ENCODE measurements at regions not wholly inside any gene's neighbourhood (a gene's known extent, or its start where the extent isn't known, plus 50 kb on each side); places are given as distances from the start of the nearest gene placed in this dataset.

GRCh38 chr7:65230231-65230630 lies 143.4 kb upstream of the ZNF92 start:
- Mint-ChIP-seq H3K4me1 (peaks cover 20% of the 10 kb centered on the region), H3K9me3 (peaks cover 3% of the 10 kb centered on the region; the same call in 1 of the 2 replicates), H3K4me3 (no peak overlapping the region), H3K27me3 (ENCODE audit: low read depth) (no peaks in the 10 kb centered on the region; the same call in 1 of the 2 replicates), H3K36me3 (no peaks in the 10 kb centered on the region), H3K27ac (no peak overlapping the region)
- ATAC-seq = no peak
- POLR2A ChIA-PET = no interaction called here
- TF ChIP-seq, protein P1, sequence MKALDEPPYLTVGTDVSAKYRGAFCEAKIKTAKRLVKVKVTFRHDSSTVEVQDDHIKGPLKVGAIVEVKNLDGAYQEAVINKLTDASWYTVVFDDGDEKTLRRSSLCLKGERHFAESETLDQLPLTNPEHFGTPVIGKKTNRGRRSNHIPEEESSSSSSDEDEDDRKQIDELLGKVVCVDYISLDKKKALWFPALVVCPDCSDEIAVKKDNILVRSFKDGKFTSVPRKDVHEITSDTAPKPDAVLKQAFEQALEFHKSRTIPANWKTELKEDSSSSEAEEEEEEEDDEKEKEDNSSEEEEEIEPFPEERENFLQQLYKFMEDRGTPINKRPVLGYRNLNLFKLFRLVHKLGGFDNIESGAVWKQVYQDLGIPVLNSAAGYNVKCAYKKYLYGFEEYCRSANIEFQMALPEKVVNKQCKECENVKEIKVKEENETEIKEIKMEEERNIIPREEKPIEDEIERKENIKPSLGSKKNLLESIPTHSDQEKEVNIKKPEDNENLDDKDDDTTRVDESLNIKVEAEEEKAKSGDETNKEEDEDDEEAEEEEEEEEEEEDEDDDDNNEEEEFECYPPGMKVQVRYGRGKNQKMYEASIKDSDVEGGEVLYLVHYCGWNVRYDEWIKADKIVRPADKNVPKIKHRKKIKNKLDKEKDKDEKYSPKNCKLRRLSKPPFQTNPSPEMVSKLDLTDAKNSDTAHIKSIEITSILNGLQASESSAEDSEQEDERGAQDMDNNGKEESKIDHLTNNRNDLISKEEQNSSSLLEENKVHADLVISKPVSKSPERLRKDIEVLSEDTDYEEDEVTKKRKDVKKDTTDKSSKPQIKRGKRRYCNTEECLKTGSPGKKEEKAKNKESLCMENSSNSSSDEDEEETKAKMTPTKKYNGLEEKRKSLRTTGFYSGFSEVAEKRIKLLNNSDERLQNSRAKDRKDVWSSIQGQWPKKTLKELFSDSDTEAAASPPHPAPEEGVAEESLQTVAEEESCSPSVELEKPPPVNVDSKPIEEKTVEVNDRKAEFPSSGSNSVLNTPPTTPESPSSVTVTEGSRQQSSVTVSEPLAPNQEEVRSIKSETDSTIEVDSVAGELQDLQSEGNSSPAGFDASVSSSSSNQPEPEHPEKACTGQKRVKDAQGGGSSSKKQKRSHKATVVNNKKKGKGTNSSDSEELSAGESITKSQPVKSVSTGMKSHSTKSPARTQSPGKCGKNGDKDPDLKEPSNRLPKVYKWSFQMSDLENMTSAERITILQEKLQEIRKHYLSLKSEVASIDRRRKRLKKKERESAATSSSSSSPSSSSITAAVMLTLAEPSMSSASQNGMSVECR (CRISPR knock-in tag; IDR thresholded peaks at IDR 0.05; ENCODE audit: borderline replicate concordance) = no peak
- TF ChIP-seq CBFB (CRISPR knock-in tag; IDR thresholded peaks at IDR 0.05; ENCODE audit: low read depth) = no peak
- TF ChIP-seq, protein P2, sequence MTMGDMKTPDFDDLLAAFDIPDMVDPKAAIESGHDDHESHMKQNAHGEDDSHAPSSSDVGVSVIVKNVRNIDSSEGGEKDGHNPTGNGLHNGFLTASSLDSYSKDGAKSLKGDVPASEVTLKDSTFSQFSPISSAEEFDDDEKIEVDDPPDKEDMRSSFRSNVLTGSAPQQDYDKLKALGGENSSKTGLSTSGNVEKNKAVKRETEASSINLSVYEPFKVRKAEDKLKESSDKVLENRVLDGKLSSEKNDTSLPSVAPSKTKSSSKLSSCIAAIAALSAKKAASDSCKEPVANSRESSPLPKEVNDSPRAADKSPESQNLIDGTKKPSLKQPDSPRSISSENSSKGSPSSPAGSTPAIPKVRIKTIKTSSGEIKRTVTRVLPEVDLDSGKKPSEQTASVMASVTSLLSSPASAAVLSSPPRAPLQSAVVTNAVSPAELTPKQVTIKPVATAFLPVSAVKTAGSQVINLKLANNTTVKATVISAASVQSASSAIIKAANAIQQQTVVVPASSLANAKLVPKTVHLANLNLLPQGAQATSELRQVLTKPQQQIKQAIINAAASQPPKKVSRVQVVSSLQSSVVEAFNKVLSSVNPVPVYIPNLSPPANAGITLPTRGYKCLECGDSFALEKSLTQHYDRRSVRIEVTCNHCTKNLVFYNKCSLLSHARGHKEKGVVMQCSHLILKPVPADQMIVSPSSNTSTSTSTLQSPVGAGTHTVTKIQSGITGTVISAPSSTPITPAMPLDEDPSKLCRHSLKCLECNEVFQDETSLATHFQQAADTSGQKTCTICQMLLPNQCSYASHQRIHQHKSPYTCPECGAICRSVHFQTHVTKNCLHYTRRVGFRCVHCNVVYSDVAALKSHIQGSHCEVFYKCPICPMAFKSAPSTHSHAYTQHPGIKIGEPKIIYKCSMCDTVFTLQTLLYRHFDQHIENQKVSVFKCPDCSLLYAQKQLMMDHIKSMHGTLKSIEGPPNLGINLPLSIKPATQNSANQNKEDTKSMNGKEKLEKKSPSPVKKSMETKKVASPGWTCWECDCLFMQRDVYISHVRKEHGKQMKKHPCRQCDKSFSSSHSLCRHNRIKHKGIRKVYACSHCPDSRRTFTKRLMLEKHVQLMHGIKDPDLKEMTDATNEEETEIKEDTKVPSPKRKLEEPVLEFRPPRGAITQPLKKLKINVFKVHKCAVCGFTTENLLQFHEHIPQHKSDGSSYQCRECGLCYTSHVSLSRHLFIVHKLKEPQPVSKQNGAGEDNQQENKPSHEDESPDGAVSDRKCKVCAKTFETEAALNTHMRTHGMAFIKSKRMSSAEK (CRISPR knock-in tag; IDR thresholded peaks at IDR 0.05; ENCODE audit: borderline replicate concordance) = no peak
- TF ChIP-seq ELF4 (CRISPR knock-in tag; IDR thresholded peaks at IDR 0.05; ENCODE audit: low read depth) = no peak
- no peak for TF ChIP-seq ESRRA (CRISPR knock-in tag; IDR thresholded peaks at IDR 0.05; ENCODE audit: borderline replicate concordance)
- TF ChIP-seq, protein P3, sequence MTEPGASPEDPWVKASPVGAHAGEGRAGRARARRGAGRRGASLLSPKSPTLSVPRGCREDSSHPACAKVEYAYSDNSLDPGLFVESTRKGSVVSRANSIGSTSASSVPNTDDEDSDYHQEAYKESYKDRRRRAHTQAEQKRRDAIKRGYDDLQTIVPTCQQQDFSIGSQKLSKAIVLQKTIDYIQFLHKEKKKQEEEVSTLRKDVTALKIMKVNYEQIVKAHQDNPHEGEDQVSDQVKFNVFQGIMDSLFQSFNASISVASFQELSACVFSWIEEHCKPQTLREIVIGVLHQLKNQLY (CRISPR knock-in tag; IDR thresholded peaks at IDR 0.05) = no peak
- TF ChIP-seq NR2C2 (CRISPR knock-in tag; IDR thresholded peaks at IDR 0.05) = no peak
- no peak for TF ChIP-seq GTF2I (CRISPR knock-in tag; conservative IDR thresholded peaks at IDR 0.05)
- no peak for TF ChIP-seq SP1 (CRISPR knock-in tag; conservative IDR thresholded peaks at IDR 0.05)
- TF ChIP-seq, protein P4, sequence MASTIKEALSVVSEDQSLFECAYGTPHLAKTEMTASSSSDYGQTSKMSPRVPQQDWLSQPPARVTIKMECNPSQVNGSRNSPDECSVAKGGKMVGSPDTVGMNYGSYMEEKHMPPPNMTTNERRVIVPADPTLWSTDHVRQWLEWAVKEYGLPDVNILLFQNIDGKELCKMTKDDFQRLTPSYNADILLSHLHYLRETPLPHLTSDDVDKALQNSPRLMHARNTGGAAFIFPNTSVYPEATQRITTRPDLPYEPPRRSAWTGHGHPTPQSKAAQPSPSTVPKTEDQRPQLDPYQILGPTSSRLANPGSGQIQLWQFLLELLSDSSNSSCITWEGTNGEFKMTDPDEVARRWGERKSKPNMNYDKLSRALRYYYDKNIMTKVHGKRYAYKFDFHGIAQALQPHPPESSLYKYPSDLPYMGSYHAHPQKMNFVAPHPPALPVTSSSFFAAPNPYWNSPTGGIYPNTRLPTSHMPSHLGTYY (CRISPR knock-in tag; IDR thresholded peaks at IDR 0.05) = no peak
- no peak for TF ChIP-seq USF1 (CRISPR knock-in tag; IDR thresholded peaks at IDR 0.05)
- TF ChIP-seq, protein P5, sequence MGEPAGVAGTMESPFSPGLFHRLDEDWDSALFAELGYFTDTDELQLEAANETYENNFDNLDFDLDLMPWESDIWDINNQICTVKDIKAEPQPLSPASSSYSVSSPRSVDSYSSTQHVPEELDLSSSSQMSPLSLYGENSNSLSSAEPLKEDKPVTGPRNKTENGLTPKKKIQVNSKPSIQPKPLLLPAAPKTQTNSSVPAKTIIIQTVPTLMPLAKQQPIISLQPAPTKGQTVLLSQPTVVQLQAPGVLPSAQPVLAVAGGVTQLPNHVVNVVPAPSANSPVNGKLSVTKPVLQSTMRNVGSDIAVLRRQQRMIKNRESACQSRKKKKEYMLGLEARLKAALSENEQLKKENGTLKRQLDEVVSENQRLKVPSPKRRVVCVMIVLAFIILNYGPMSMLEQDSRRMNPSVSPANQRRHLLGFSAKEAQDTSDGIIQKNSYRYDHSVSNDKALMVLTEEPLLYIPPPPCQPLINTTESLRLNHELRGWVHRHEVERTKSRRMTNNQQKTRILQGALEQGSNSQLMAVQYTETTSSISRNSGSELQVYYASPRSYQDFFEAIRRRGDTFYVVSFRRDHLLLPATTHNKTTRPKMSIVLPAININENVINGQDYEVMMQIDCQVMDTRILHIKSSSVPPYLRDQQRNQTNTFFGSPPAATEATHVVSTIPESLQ (CRISPR knock-in tag; IDR thresholded peaks at IDR 0.05) = no peak
- no peak for TF ChIP-seq ETV6 (CRISPR knock-in tag; IDR thresholded peaks at IDR 0.05)
- TF ChIP-seq ZBTB21 (CRISPR knock-in tag; IDR thresholded peaks at IDR 0.05; ENCODE audit: borderline replicate concordance) = no peak
- no peak for TF ChIP-seq NFYB (CRISPR knock-in tag; conservative IDR thresholded peaks at IDR 0.05; ENCODE audit: low read depth)
- TF ChIP-seq CDX4 (CRISPR knock-in tag; IDR thresholded peaks at IDR 0.05; ENCODE audit: borderline replicate concordance) = no peak
- no peak for TF ChIP-seq ZNF219 (CRISPR knock-in tag; IDR thresholded peaks at IDR 0.05; ENCODE audit: borderline replicate concordance)
- TF ChIP-seq IRF2 (CRISPR knock-in tag; IDR thresholded peaks at IDR 0.05; ENCODE audit: borderline replicate concordance, low read depth) = no peak
- no peak for TF ChIP-seq JAZF1 (CRISPR knock-in tag; IDR thresholded peaks at IDR 0.05)
- TF ChIP-seq TCF7 (CRISPR knock-in tag; IDR thresholded peaks at IDR 0.05; ENCODE audit: low read depth) = no peak
- CTCF ChIA-PET = no interaction called here
- DNase-seq (ENCODE audit: low spot score) = no peak

Data from WTC11 (cell line).